GM21390 (cell line): ENCODE measurements at regions not wholly inside any gene's neighbourhood (a gene's known extent, or its start where the extent isn't known, plus 50 kb on each side); places are given as distances from the start of the nearest gene placed in this dataset.

Experiments
- ATAC-seq: cut with Tn5 transposase; IDR thresholded peaks from one replicate; pipeline ENCODE4 v1.9.1; 2021; ENCODE audit not compliant: unreplicated experiment

GRCh38 chr3:152053866-152054265 is 180.4 kb downstream of the SUCNR1 start:
- ATAC-seq: no peak

DNA sequence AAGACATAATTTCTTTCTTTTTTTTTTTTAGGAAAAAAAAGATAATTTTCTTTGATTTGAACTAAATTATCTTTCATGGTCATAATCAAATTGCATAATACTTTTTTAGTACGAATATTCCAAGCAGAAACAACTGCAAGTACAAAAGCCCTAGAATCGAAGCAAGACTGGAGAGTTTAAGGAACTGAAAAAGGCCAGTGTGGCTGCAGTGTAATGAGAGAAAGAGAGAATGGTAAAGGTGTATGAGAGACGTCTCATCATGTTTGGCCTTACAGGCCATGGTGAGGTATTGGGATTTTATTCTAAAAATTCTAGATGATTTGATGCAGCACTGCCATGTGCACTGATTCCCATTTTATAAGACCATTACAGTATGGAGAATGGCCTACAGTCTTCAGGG is 180.9 kb downstream of the SUCNR1 start:
- peak; percentile 62 for ATAC-seq

GRCh38 chr3:152056073-152056472 is 182.6 kb downstream of the SUCNR1 start:
- no peak for ATAC-seq

DNA sequence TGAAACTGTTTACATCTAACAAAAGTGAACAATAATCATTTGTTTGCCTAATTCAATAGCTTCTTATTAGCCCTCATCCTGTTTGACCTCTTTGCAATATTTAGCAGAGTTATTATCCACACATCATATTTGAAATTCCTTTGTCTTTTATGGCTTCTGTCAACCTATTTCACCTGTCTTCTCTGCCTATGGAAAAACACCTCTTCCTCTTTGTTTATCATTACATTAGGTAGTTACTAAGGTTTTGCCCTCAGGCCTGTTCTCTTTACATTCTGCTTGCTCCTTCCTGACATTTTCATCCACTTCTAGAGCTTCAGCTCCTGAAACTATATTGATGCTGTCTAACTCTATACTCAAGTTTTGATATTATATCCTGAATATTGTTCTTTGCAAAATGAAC is 183.0 kb downstream of the SUCNR1 start:
- no peak for ATAC-seq

- ATAC-seq: no peak
Measured at GRCh38 chr3:152056987-152057386, 183.5 kb downstream of the SUCNR1 start.

- ATAC-seq: no peak
Measured at GRCh38 chr3:152058856-152059255, 185.4 kb downstream of the SUCNR1 start.

- ATAC-seq: no peak
Measured at GRCh38 chr3:152060701-152061100, 187.3 kb downstream of the SUCNR1 start.

DNA sequence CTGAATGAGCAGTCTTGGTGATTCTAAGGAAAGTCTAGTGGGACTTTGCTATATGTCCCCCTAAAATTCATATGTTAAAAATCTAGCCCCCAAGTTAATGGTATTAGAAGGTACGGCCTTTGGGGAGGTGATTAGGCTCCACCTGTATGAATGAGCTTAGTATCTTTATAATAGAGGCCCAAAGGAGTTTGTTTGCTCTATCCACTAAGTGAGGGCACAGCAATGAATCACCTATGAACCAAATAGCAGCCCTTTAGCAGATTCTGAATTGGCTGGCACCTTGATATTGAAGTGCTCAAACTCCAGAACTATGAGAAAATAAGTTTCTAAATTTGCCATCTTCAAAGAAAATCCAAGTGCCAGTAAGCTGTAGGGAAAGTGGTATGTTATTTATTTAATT is 187.9 kb downstream of the SUCNR1 start:
- ATAC-seq: no peak

DNA sequence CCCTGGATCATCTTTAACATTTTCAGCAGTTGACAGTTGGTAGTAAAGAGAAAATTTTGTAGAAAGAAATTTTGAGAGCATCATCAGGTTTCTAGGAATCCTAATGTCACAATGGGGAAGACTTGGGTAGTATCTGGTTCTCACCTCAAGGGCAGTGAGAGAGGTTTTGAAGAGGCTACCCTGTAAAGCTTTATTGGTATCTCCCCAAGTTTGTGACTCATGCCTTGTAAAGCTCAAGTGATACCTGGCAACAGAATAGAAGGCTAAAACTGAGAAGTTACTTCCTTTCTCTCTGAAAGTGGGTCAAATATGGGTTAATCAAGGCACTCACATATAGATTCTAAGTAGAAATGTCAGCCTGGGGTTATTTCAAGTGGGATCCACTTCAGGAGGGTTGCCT is 196.4 kb downstream of the SUCNR1 start:
- no peak for ATAC-seq

DNA sequence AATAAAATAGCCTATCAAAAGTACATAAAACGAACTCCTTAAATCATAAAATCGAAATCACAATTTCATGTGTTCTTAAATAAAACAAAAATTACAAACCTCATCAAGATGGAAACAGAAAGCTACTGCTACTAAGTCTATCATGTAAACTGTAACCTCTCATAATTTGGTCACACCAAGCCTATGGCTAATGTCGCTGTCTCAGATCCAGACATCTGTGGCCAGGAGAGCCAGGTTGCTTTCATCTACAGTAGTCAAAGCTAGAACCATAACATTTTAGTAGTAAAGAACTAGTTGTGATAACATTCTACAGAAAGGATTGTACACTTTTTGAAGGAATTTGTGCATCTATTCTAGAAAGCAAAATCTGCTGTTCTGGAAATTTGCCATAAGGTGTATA is 197.4 kb upstream of the MBNL1 start:
- ATAC-seq: no peak

DNA sequence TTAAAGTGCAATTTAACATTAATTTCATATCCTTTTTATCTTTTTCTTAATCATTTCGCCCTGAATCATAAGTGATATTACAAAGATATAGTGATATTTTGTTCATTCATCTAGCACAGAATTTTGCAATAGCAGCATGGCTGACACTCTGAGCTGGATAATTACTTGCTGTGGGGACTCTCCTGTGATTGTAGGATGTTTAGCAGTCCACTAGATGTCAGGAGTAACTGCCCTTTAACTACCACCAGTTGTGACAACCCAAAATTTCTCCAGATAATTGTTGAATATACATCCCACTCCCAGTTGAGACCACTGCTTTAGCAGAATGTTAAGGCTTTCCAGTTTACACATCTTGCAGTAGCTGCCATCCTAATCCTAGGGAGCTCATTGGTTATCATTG is 196.8 kb upstream of the MBNL1 start:
- ATAC-seq: no peak

GRCh38 chr3:152073267-152073666 is 195.5 kb upstream of the MBNL1 start:
- no peak for ATAC-seq

- no peak for ATAC-seq
Measured at GRCh38 chr3:152076148-152076547, 192.6 kb upstream of the MBNL1 start.

GRCh38 chr3:152079980-152080379 is 188.7 kb upstream of the MBNL1 start:
- no peak for ATAC-seq

- no peak for ATAC-seq
Measured at GRCh38 chr3:152083135-152083534, 185.6 kb upstream of the MBNL1 start.

DNA sequence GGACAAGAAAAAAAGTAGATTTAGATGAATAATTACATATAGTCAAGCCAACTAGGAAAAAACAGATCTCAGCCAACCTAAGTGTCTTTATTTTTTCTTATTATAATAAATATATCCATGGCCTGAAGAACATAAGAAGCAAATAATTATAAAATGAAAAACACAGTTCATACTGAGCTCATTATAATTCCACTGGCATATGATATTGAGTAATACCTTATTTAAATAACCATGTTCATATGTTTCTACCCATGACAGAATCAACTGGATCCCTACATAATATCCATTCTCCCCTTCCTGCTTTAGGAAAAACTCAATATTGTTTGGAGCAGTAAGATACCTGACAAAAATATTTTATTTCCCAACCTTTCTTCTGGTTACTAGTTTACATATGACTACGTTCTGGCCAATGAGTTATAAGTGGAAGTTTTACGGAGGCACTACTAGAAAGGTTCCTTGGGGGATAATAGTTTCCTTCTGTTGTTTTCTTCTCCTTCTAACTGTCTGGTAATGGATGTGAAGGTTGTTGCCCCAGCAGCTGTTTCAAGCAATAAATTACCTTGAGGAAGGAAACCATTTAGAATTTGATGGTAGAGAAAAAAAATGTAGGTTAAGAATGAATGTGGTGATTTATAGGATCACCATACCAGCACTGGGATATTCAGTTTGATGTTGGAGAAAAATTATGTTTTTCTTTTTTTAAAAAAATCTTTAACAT is 184.1 kb upstream of the MBNL1 start:
- no peak for ATAC-seq

GRCh38 chr3:152087153-152087552 is 181.6 kb upstream of the MBNL1 start:
- ATAC-seq: no peak

- ATAC-seq: no peak
Measured at GRCh38 chr3:152089528-152089927, 179.2 kb upstream of the MBNL1 start.

- ATAC-seq: no peak
Measured at GRCh38 chr3:152091725-152092124, 177.0 kb upstream of the MBNL1 start.

DNA sequence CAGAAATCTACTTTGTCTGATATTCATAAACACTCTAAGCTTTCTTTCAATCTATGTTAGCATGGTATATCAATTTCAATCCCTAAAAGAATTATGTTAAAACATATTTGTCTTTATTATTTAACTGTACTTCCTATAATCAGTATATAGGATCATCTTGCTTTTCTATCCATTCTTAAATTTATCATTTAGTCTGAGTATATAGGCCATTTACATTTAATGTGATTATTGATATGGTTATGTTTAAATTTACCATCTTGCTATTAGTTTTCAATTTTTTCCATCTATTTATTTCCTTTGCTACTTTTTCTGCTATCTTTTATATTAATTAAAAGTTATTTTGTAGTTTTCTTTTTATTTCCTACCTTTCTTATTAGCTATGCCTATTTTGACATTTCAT is 174.8 kb upstream of the MBNL1 start:
- no peak for ATAC-seq

DNA sequence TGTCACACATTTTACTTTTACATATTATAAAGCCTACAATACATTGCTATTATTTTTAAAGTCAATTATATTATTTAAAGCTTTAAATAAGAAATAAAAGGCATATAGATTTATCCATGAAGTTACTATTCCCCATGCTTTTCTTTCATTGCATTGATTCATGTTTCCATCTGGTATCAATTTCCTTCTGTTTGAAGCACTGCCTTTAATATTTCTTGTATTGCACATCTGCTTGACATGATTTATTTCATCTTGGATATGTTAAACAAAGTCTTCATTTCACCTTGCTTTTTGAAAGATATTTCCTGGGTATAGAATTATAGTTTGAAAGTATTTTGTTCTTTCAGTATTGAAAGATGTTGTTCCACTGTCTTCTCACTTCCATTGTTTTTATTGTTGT is 174.3 kb upstream of the MBNL1 start:
- no peak for ATAC-seq

DNA sequence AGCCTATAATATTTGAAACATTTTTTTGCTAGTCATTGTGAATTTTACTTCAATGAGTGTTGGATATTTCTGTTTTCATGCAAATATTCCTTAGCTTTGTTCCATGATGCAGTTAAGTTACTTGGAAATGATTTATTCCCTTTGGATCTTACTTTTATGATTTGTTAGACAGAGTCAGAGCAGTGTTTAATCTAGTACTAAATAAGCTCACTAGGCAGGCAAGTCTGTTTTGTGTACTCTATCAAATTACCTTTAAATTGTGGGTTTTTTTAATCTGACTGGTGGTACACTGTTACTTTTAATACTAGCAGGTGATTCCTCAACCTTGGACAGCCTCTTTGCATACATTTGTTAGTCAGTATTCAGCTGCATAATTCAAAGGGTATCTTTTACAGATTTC is 173.3 kb upstream of the MBNL1 start:
- no peak for ATAC-seq

- ATAC-seq: no peak
Measured at GRCh38 chr3:152096280-152096906, 172.3 kb upstream of the MBNL1 start.
